ENCODE measurements at regions not wholly inside any gene's neighbourhood (a gene's known extent, or its start where the extent isn't known, plus 50 kb on each side); places are given as distances from the start of the nearest gene placed in this dataset.

DNA sequence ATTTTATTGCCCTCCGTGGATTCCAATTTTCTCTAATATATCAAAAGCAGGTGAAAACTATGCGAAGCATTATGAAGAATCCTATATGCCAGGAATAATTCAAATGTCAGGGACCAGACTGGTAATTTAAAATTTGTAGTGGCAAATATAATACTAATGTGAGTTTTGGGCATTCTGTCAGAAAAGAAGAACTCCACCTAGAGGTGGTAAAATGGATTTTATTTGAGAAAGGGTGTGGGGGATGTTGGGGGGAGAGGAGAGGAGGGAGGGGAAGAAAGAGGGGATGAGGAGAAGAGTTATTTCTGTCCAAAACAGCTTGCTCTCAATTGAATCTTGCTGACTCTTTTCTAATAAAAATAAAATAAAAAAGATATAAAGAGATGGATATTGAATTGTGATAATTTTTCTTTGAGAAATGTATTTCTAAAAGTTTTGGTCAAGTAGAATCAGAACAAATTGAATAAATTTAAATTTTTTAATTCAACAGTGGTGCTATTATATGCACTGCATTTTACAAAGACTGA, 929.3 kb upstream of the SLITRK5 start:
- TF ChIP-seq, protein P1, sequence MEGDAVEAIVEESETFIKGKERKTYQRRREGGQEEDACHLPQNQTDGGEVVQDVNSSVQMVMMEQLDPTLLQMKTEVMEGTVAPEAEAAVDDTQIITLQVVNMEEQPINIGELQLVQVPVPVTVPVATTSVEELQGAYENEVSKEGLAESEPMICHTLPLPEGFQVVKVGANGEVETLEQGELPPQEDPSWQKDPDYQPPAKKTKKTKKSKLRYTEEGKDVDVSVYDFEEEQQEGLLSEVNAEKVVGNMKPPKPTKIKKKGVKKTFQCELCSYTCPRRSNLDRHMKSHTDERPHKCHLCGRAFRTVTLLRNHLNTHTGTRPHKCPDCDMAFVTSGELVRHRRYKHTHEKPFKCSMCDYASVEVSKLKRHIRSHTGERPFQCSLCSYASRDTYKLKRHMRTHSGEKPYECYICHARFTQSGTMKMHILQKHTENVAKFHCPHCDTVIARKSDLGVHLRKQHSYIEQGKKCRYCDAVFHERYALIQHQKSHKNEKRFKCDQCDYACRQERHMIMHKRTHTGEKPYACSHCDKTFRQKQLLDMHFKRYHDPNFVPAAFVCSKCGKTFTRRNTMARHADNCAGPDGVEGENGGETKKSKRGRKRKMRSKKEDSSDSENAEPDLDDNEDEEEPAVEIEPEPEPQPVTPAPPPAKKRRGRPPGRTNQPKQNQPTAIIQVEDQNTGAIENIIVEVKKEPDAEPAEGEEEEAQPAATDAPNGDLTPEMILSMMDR (IDR thresholded peaks at IDR 0.05) = 0 out of 2 replicates have a peak, but pooled peaks have one; percentile 12
- no peak for TF ChIP-seq ZFX (IDR thresholded peaks at IDR 0.05; ENCODE audit: borderline replicate concordance)

DNA sequence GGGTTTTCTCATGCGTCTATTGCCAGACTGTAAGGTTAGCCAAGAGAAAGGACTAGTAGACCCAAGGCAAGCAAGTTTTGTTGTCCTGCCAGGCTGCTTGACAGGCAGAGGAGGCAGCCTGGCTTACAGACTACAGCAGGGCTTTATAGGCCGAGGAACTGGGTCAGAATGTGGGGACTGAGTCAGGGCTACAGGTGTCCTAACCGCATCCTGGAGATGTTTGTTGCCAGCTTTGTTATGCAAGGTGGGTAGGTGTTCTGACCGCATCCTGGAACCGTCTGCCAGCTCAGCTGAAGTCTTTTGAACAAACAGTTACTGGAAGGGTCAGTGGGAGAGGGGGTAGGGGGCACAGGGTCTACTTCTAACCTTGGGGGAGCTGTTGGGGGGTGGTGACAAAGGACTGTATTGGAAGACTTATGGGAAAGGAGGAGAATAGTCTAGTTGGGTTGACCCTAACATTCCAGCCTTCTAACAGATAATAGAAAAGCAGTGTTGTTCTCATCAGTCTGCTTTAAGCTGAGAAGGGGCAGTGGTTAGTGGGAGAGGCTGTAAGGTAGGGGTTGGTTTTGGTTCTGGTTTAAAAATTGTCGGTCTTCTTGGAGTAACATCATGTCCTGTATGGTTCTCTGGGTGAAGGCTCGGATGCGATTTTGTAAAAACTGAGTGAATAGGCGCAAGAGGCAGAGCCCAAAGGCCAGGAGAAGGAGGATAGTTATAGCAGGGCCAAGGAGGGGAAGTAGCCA, 913.8 kb upstream of the SLITRK5 start:
- TF ChIP-seq ZFX (IDR thresholded peaks at IDR 0.05; ENCODE audit: borderline replicate concordance) = no peak
- TF ChIP-seq, protein P1 (IDR thresholded peaks at IDR 0.05) = no peak
- H3K27ac ChIP-seq = no peak overlapping the region

More for the DNA sequence above, 929.3 kb upstream of the SLITRK5 start:
- no peak overlapping the region for H3K27ac ChIP-seq

DNA sequence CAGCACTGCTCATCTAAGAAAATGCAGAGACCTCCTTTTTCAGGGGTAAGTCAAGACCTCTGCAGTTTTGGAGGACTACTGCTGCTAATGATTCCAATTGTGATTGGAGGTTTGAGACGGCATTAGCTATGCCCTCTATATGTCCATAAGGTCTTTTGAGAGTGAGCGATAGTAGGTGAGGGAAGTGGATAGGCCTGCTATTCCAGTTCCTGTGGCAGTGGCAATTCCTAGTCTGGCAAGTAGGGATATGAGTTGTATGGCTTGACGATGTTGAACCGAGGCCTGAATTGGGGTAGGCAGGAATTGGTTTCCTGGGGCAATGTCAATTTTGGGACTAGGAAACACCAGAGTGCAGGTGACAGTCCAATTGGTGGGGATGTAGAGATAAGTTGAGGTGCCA, 913.1 kb upstream of the SLITRK5 start:
- no peak overlapping the region for H3K27ac ChIP-seq
- TF ChIP-seq, protein P1 (IDR thresholded peaks at IDR 0.05) = no peak
- TF ChIP-seq ZFX (IDR thresholded peaks at IDR 0.05; ENCODE audit: borderline replicate concordance) = no peak

DNA sequence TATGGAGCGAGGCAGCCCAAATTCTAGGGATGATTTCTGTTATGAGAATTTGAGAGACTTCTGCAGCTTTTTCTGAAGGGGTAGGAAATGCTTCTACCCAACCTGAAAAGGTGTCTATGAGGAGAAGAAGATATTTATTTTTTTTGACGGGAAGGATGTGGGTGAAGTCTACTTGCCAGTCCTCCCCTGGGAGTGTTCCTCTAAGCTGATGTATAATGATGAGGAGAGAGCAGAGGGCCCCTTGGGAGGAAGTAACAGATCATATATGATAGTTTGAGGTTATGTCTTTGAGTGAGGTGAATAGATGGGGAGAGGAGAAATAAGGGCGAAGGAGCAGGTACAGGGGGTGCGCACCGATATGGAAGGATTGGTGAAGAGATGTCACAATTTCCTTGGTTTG, 910.6 kb upstream of the SLITRK5 start:
- TF ChIP-seq, protein P1 (IDR thresholded peaks at IDR 0.05) = no peak
- TF ChIP-seq ZFX (IDR thresholded peaks at IDR 0.05; ENCODE audit: borderline replicate concordance) = no peak
- no peak overlapping the region for H3K27ac ChIP-seq

DNA sequence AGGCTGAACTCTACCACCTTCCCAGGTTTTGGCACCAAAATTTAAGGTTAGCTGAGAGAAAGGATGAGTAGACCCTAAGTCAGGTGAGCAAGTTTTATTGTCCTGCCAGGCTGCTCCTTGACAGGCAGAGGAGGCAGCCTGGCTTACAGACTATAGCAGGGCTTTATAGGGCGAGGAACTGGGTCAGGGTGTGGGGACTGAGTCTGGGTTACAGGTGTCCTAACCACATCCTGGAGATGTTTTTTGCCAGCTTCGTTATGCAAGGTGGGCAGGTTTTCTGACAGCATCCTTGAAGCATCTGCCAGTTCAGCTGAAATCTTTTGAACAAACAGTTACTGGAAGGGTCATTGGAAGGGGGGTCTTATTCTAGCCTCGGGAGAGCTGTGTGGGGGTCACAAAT, 905.7 kb upstream of the SLITRK5 start:
- no peak overlapping the region for H3K27ac ChIP-seq
- TF ChIP-seq ZFX (IDR thresholded peaks at IDR 0.05; ENCODE audit: borderline replicate concordance) = no peak
- TF ChIP-seq, protein P1 (IDR thresholded peaks at IDR 0.05) = no peak

DNA sequence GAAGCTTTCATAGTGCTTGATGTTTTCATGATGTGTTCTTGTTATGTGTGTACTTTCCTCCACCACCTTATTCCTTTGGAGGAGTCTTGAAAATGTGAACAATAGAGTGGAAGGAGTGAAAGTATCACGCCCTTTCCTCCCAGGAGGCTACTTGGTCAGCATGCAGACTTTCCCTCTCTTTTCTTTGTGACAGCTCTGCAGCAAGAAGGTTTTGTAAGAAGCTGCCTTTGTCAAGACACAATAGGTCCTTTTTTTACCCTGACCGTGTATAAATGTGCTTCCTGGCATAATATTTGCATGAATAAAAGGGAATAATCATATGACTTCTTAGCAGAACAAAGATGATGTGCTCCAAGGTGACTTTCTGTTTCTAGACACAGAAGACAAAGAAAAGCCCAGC, 882.6 kb upstream of the SLITRK5 start:
- H3K27ac ChIP-seq = no peak overlapping the region
- TF ChIP-seq ZFX (IDR thresholded peaks at IDR 0.05; ENCODE audit: borderline replicate concordance) = no peak
- TF ChIP-seq, protein P1 (IDR thresholded peaks at IDR 0.05) = no peak

DNA sequence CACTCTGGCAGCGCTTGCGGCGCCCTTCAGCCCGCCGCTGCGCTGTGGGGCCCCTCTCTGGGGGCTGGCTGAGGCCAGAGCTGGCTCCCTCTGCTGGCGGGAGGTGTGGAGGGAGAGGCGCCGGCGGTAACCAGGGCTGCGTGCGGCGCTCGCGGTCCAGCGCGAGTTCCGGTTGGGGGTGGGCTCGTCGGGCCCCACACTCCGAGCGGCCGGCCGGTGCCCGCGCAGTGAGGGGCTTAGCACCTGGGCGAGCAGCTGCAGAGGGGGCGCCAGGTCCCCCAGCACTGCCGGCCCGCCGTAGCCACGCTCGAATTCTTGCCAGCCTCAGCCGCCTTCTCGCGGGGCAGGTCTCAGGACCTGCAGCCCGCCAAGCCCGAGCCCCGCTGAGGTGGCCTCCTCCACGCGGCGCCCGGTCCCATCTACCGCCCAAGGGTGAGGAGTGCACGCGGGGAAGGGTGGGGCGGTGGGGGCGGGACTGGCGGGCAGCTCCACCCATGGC, 879.0 kb upstream of the SLITRK5 start:
- H3K27ac ChIP-seq = no peak overlapping the region
- TF ChIP-seq ZFX (IDR thresholded peaks at IDR 0.05; ENCODE audit: borderline replicate concordance) = no peak
- TF ChIP-seq, protein P1 (IDR thresholded peaks at IDR 0.05) = no peak

Data from 22Rv1 (cell line).